Transverse colon (tissue), 4 donors: ENCODE measurements at regions not wholly inside any gene's neighbourhood (a gene's known extent, or its start where the extent isn't known, plus 50 kb on each side); places are given as distances from the start of the nearest gene placed in this dataset.

Source experiments
- CTCF ChIP-seq, 5 experiments: fragments of 200-600 bp in 3 of 5; fragments of 450-650 bp in 2 of 5; sonication (generic) in 3 of 5; IDR thresholded peaks; 1 replicate in 2 of 5; 2 replicates in 3 of 5; pipeline ENCODE4 v1.5.1; 2016 to 2017; ENCODE audit warnings: antibody characterized with exemption in 5 of 5, inconsistent platforms in 3 of 5, mild to moderate bottlenecking in 2 of 5, moderate library complexity in 1 of 5
- EP300 ChIP-seq: sonication (generic); formaldehyde crosslinking; IDR thresholded peaks from one replicate; pipeline ENCODE4 v1.6.1; 2017; ENCODE audit warnings: antibody characterized with exemption, low read depth
- POLR2A ChIP-seq: fragments of 450-650 bp; IDR thresholded peaks from one replicate; pipeline ENCODE4 v1.6.1; 2016; ENCODE audit warnings: antibody characterized with exemption, mild to moderate bottlenecking, moderate library complexity
- POLR2AphosphoS5 ChIP-seq, 3 donors: sonication (generic); formaldehyde crosslinking; IDR thresholded peaks; one replicate each; pipeline ENCODE4 v1.6.1; 2016; ENCODE audit warnings: antibody characterized with exemption in 3 of 3

GRCh38 chr2:41947701-41948396 is 100.0 kb upstream of the PKDCC start:
- no peak for TF ChIP-seq CTCF (IDR thresholded peaks at IDR 0.05)
- TF ChIP-seq EP300, result no peak
- TF ChIP-seq POLR2A, result no peak
- no peak for TF ChIP-seq POLR2AphosphoS5 (IDR thresholded peaks at IDR 0.05)
